Activated CD4-positive, alpha-beta T cell treated with anti-CD3 and anti-CD28 coated beads for 36 hours (primary cell): ENCODE measurements at regions not wholly inside any gene's neighbourhood (a gene's known extent, or its start where the extent isn't known, plus 50 kb on each side); places are given as distances from the start of the nearest gene placed in this dataset.
"Not testable (repeated sequence)": the region's sequence is repeated elsewhere in the genome, so short reads cannot be mapped to it uniquely, and the experiment has no call there.

Source experiments
- ATAC-seq: fragments of 200-7000 bp; cut with Tn5 transposase; one replicate; pipeline ENCODE4 v1.10.0; 2021; ENCODE audit warnings: mild to moderate bottlenecking, moderate library complexity
- CTCF ChIA-PET: fragments of 350-600 bp; sonication (Branson Sonifier 250); formaldehyde crosslinking; loops from one replicate; lab custom pipeline; 2021; ENCODE audit warnings: antibody characterized with exemption; lab: Charles Lee
- POLR2A ChIA-PET: fragments of 350-600 bp; sonication (Branson Sonifier 250); formaldehyde crosslinking; loops from one replicate; lab custom pipeline; 2021; ENCODE audit warnings: antibody characterized with exemption, inconsistent platforms; lab: Charles Lee
- DNase-seq: peaks from one replicate; pipeline ENCODE4 v3.0.0-alpha.2; 2020
- H3K27ac Mint-ChIP-seq: one replicate; pipeline ENCODE4 v1.8.0; 2021; ENCODE audit warnings: mixed read lengths
- H3K27me3 Mint-ChIP-seq: one replicate; pipeline ENCODE4 v1.8.0; 2021; ENCODE audit warnings: mixed read lengths
- H3K36me3 Mint-ChIP-seq: one replicate; pipeline ENCODE4 v1.8.0; 2021; ENCODE audit warnings: low read depth, mixed read lengths
- H3K4me1 Mint-ChIP-seq: one replicate; pipeline ENCODE4 v1.8.0; 2021; ENCODE audit warnings: mixed read lengths
- H3K4me3 Mint-ChIP-seq: one replicate; pipeline ENCODE4 v1.8.0; 2021; ENCODE audit warnings: mild to moderate bottlenecking, moderate library complexity, mixed read lengths
- H3K9me3 Mint-ChIP-seq: one replicate; pipeline ENCODE4 v1.8.0; 2021; ENCODE audit warnings: low read depth, mixed read lengths
- intact Hi-C, 2 experiments: fragments of 100-400 bp; cut with DNase I in 1 of 2; cut with micrococcal nuclease in 1 of 2; formaldehyde crosslinking; loops; one replicate each; pipeline versions ENCODE4 v1.14.2 to v1.15.1; 2022 to 2024; cut with DNase I, micrococcal nuclease

GRCh38 chr12:74174961-74175360 lies 362.7 kb upstream of the ATXN7L3B start:
- DNase-seq, intact Hi-C loops, H3K36me3 Mint-ChIP-seq, POLR2A ChIA-PET, CTCF ChIA-PET, ATAC-seq, H3K4me3 Mint-ChIP-seq, H3K27ac Mint-ChIP-seq, H3K4me1 Mint-ChIP-seq, H3K27me3 Mint-ChIP-seq: not testable (repeated sequence)
- H3K9me3 Mint-ChIP-seq, result peaks cover 11% of the 10 kb centered on the region

GRCh38 chr12:74185360-74185759 lies 352.3 kb upstream of the ATXN7L3B start:
- CTCF ChIA-PET, result no interaction called here
- intact Hi-C loops, result no loop called here
- DNase-seq (no peak), ATAC-seq (no peak)
- Mint-ChIP-seq H3K27ac (no peak overlapping the region), H3K27me3 (no peaks in the 10 kb centered on the region), H3K36me3 (no peaks in the 10 kb centered on the region), H3K4me3 (no peak overlapping the region), H3K4me1 (no peaks in the 10 kb centered on the region), H3K9me3 (no peaks in the 10 kb centered on the region)
- POLR2A ChIA-PET, result no interaction called here

- no peaks in the 10 kb centered on the region for H3K9me3 Mint-ChIP-seq
- CTCF ChIA-PET, result no interaction called here
- no peak overlapping the region for H3K4me3 Mint-ChIP-seq
- no peak overlapping the region for H3K27ac Mint-ChIP-seq
- DNase-seq, result no peak
- H3K4me1 Mint-ChIP-seq, result no peaks in the 10 kb centered on the region
- intact Hi-C loops, result no loop called here
- H3K27me3 Mint-ChIP-seq, result no peaks in the 10 kb centered on the region
- ATAC-seq, result no peak
- no peaks in the 10 kb centered on the region for H3K36me3 Mint-ChIP-seq
- POLR2A ChIA-PET, result no interaction called here
These were observed 344.4 kb upstream of the ATXN7L3B start for GRCh38 chr12:74193191-74193590.

- POLR2A ChIA-PET, result no interaction called here
- ATAC-seq (no peak), DNase-seq (no peak)
- Mint-ChIP-seq H3K4me1 (no peaks in the 10 kb centered on the region), H3K36me3 (no peaks in the 10 kb centered on the region), H3K27ac (no peak overlapping the region), H3K27me3 (no peaks in the 10 kb centered on the region), H3K4me3 (no peak overlapping the region), H3K9me3 (peaks cover 6% of the 10 kb centered on the region)
- intact Hi-C loops, result no loop called here
- CTCF ChIA-PET, result no interaction called here
These were observed 333.4 kb upstream of the ATXN7L3B start for GRCh38 chr12:74204236-74204635.

GRCh38 chr12:74227846-74228545 lies 309.6 kb upstream of the ATXN7L3B start:
- ATAC-seq (no peak), DNase-seq (no peak)
- Mint-ChIP-seq H3K9me3 (no peaks in the 10 kb centered on the region), H3K27me3 (no peaks in the 10 kb centered on the region), H3K27ac (no peak overlapping the region), H3K36me3 (no peaks in the 10 kb centered on the region), H3K4me3 (no peak overlapping the region), H3K4me1 (no peaks in the 10 kb centered on the region)
- intact Hi-C loops, result no loop called here
- CTCF ChIA-PET, result no interaction called here
- POLR2A ChIA-PET, result no interaction called here

GRCh38 chr12:74229671-74230070 lies 308.0 kb upstream of the ATXN7L3B start:
- H3K9me3 Mint-ChIP-seq, result no peaks in the 10 kb centered on the region
- ChIA-PET CTCF (no interaction called here), POLR2A (no interaction called here)
- no peaks in the 10 kb centered on the region for H3K36me3 Mint-ChIP-seq
- ATAC-seq (no peak), DNase-seq (no peak)
- intact Hi-C loops, result no loop called here
- no peaks in the 10 kb centered on the region for H3K4me1 Mint-ChIP-seq
- no peak overlapping the region for H3K4me3 Mint-ChIP-seq
- H3K27ac Mint-ChIP-seq, result no peak overlapping the region
- no peaks in the 10 kb centered on the region for H3K27me3 Mint-ChIP-seq

- Mint-ChIP-seq H3K4me3 (no peak overlapping the region), H3K36me3 (no peaks in the 10 kb centered on the region), H3K9me3 (peaks cover 9% of the 10 kb centered on the region), H3K4me1 (no peaks in the 10 kb centered on the region), H3K27me3 (no peaks in the 10 kb centered on the region), H3K27ac (no peak overlapping the region)
- CTCF ChIA-PET, result interaction anchor here (0.5 kb wide), 1 partner anchor 290 kb away, joined by 3 read pairs; no protein-coding TSS in a partner anchor
- ATAC-seq (no peak), DNase-seq (no peak)
- intact Hi-C loops, result no loop called here
- POLR2A ChIA-PET, result no interaction called here
These were observed 302.3 kb upstream of the ATXN7L3B start for GRCh38 chr12:74235342-74235741.

GRCh38 chr12:74241341-74241740 lies 296.3 kb upstream of the ATXN7L3B start:
- Mint-ChIP-seq H3K9me3 (peaks cover 9% of the 10 kb centered on the region), H3K4me3 (no peak overlapping the region), H3K27ac (no peak overlapping the region), H3K36me3 (no peaks in the 10 kb centered on the region), H3K27me3 (no peaks in the 10 kb centered on the region), H3K4me1 (no peaks in the 10 kb centered on the region)
- ATAC-seq, result no peak
- CTCF ChIA-PET, result no interaction called here
- no peak for DNase-seq
- POLR2A ChIA-PET, result no interaction called here
- intact Hi-C loops, result no loop called here

GRCh38 chr12:74242088-74242487 lies 295.5 kb upstream of the ATXN7L3B start:
- Mint-ChIP-seq H3K27ac (no peak overlapping the region), H3K9me3 (peaks cover 9% of the 10 kb centered on the region), H3K36me3 (no peaks in the 10 kb centered on the region), H3K27me3 (no peaks in the 10 kb centered on the region), H3K4me1 (no peaks in the 10 kb centered on the region), H3K4me3 (no peak overlapping the region)
- ATAC-seq (no peak), DNase-seq (no peak)
- intact Hi-C loops, result no loop called here
- ChIA-PET CTCF (no interaction called here), POLR2A (no interaction called here)

- ATAC-seq, result no peak
- CTCF ChIA-PET, result no interaction called here
- H3K4me3 Mint-ChIP-seq, result no peak overlapping the region
- intact Hi-C loops, result no loop called here
- POLR2A ChIA-PET, result no interaction called here
- H3K4me1 Mint-ChIP-seq, result no peaks in the 10 kb centered on the region
- H3K9me3 Mint-ChIP-seq, result peaks cover 2% of the 10 kb centered on the region
- no peaks in the 10 kb centered on the region for H3K36me3 Mint-ChIP-seq
- DNase-seq, result no peak
- no peak overlapping the region for H3K27ac Mint-ChIP-seq
- H3K27me3 Mint-ChIP-seq, result no peaks in the 10 kb centered on the region
These were observed 292.2 kb upstream of the ATXN7L3B start for GRCh38 chr12:74245458-74245857.

GRCh38 chr12:74250891-74251290 lies 286.7 kb upstream of the ATXN7L3B start:
- Mint-ChIP-seq H3K27ac (no peak overlapping the region), H3K4me3 (no peak overlapping the region), H3K36me3 (no peaks in the 10 kb centered on the region), H3K9me3 (peaks cover 4% of the 10 kb centered on the region), H3K27me3 (no peaks in the 10 kb centered on the region), H3K4me1 (no peaks in the 10 kb centered on the region)
- ChIA-PET POLR2A (no interaction called here), CTCF (no interaction called here)
- intact Hi-C loops, result no loop called here
- DNase-seq (no peak), ATAC-seq (no peak)

- intact Hi-C loops, DNase-seq, H3K27ac Mint-ChIP-seq: not testable (repeated sequence)
These were observed 283.8 kb upstream of the ATXN7L3B start for GRCh38 chr12:74253826-74254225.

More at GRCh38 chr12:74253826-74254225, 283.8 kb upstream of the ATXN7L3B start:
- H3K27me3 Mint-ChIP-seq, ATAC-seq, H3K9me3 Mint-ChIP-seq, H3K4me3 Mint-ChIP-seq, H3K4me1 Mint-ChIP-seq, POLR2A ChIA-PET, CTCF ChIA-PET, H3K36me3 Mint-ChIP-seq: not testable (repeated sequence)
